Panc1 (cell line): ENCODE measurements at regions not wholly inside any gene's neighbourhood (a gene's known extent, or its start where the extent isn't known, plus 50 kb on each side); places are given as distances from the start of the nearest gene placed in this dataset.

ENCODE experiments used
- POLR2AphosphoS5 ChIP-seq: IDR thresholded peaks from 2 replicates; pipeline ENCODE4 v1.6.1; 2012; ENCODE audit warnings: mild to moderate bottlenecking, low read depth, low read length, moderate library complexity
- TCF7L2 ChIP-seq: IDR thresholded peaks from 2 replicates; pipeline ENCODE4 v1.6.1; 2011; ENCODE audit warnings: mild to moderate bottlenecking, low read depth, low read length, inconsistent platforms
- TF ChIP-seq, protein P1 (sequence below): fragments of 450-650 bp; IDR thresholded peaks from 2 replicates; pipeline ENCODE4 v1.5.1; 2017; ENCODE audit warnings: mild to moderate bottlenecking
- TF ChIP-seq, protein P2 (sequence below), 2 experiments: IDR thresholded peaks; 2 replicates each; pipeline ENCODE4 v1.6.1; 2011 to 2012; ENCODE audit warnings: low read depth in 2 of 2, control low read depth in 1 of 2, low read length in 1 of 2, mild to moderate bottlenecking in 1 of 2, moderate library complexity in 1 of 2; ENCODE audit not compliant: insufficient read depth in 1 of 2

DNA sequence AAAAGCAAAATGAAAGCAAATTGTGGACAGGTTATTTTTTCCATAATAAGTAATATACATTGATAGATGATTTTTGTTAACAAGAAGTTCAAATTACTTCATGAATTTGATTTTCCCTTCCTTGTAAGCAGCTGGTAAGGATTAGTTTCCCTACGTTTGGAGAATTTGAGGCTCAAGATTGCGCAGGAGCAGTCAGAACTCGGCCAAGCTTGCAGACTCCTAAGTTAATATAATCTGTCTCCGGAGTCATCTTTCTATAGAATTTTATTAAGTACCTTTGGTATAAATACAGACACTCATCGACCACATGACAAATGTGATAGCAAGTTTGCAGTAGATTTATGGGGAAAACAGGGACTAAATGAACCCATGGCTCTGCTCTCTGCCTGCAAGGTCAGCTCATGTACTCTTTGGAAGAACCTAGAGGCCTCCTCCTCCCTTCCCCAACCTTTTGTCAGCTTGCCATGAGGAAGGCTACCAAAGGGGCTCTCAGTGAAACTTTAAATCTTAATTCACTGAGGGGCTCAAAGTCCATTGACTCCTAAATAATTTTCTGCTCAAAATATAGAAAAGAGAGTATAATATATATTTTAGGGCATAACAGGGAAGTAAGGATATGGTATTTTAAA is 89.2 kb upstream of the CTTNBP2 start:
- TF ChIP-seq, protein P1, sequence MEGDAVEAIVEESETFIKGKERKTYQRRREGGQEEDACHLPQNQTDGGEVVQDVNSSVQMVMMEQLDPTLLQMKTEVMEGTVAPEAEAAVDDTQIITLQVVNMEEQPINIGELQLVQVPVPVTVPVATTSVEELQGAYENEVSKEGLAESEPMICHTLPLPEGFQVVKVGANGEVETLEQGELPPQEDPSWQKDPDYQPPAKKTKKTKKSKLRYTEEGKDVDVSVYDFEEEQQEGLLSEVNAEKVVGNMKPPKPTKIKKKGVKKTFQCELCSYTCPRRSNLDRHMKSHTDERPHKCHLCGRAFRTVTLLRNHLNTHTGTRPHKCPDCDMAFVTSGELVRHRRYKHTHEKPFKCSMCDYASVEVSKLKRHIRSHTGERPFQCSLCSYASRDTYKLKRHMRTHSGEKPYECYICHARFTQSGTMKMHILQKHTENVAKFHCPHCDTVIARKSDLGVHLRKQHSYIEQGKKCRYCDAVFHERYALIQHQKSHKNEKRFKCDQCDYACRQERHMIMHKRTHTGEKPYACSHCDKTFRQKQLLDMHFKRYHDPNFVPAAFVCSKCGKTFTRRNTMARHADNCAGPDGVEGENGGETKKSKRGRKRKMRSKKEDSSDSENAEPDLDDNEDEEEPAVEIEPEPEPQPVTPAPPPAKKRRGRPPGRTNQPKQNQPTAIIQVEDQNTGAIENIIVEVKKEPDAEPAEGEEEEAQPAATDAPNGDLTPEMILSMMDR = no peak
- TF ChIP-seq POLR2AphosphoS5 (no peak), TCF7L2 (no peak)
- TF ChIP-seq, protein P2, sequence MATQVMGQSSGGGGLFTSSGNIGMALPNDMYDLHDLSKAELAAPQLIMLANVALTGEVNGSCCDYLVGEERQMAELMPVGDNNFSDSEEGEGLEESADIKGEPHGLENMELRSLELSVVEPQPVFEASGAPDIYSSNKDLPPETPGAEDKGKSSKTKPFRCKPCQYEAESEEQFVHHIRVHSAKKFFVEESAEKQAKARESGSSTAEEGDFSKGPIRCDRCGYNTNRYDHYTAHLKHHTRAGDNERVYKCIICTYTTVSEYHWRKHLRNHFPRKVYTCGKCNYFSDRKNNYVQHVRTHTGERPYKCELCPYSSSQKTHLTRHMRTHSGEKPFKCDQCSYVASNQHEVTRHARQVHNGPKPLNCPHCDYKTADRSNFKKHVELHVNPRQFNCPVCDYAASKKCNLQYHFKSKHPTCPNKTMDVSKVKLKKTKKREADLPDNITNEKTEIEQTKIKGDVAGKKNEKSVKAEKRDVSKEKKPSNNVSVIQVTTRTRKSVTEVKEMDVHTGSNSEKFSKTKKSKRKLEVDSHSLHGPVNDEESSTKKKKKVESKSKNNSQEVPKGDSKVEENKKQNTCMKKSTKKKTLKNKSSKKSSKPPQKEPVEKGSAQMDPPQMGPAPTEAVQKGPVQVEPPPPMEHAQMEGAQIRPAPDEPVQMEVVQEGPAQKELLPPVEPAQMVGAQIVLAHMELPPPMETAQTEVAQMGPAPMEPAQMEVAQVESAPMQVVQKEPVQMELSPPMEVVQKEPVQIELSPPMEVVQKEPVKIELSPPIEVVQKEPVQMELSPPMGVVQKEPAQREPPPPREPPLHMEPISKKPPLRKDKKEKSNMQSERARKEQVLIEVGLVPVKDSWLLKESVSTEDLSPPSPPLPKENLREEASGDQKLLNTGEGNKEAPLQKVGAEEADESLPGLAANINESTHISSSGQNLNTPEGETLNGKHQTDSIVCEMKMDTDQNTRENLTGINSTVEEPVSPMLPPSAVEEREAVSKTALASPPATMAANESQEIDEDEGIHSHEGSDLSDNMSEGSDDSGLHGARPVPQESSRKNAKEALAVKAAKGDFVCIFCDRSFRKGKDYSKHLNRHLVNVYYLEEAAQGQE (IDR thresholded peaks at IDR 0.05; ENCODE audit: insufficient read depth in 1 of 2, low read depth in 2 of 2, low read length in 1 of 2) = no peak
